Sciatic nerve (tissue), 2 donors: ENCODE measurements at regions not wholly inside any gene's neighbourhood (a gene's known extent, or its start where the extent isn't known, plus 50 kb on each side); places are given as distances from the start of the nearest gene placed in this dataset.
A peak's percentile ranks its signal among the peaks of the same experiment; 100 is the strongest.
"Not testable (repeated sequence)": the region's sequence is repeated elsewhere in the genome, so short reads cannot be mapped to it uniquely, and the experiment has no call there.

Source experiments
- ATAC-seq: fragments of 200-7000 bp; cut with Tn5 transposase; one replicate; pipeline ENCODE4 v1.9.1; 2020; ENCODE audit warnings: mild to moderate bottlenecking, moderate library complexity
- DNase-seq: peaks from one replicate; pipeline ENCODE4 v3.0.0-alpha.2; 2020; ENCODE audit warnings: low spot score
- intact Hi-C: fragments of 100-400 bp; cut with DNase I; formaldehyde crosslinking; loops from one replicate; pipeline ENCODE4 v1.14.2; 2022
- donor health status: DM: no; HTN: no; CAD: no.
- donor health status: DM: no; HTN: no; CAD: no.

- DNase-seq, ATAC-seq, intact Hi-C loops: not testable (repeated sequence)
Observed at GRCh38 chr1:145191272-145191675, 50.7 kb downstream of the PPIAL4D start.

DNA sequence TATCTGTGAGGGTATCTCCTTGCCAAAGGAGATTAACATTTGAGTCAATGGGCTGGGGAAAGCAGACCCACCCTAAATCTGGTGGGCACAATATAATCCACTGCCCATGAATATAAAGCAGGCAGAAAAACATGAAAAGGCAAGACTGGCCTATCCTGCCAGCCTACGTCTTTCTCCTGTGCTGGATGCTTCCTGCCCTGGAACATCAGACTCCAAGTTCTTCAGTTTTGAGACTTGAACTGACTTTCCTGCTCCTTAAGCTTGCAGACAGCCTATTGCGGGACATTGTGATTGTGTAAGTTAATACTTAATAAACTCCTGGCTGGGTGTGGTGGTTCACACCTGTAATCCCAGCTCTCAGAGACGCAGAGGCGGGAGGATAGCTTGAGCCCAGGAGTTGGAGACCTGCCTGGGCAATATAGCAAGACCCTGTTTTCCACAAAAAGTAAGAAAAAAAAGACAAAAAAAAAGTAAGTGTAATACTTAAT is 52.4 kb downstream of the PPIAL4D start:
- intact Hi-C loops, ATAC-seq, DNase-seq: not testable (repeated sequence)

- intact Hi-C loops, ATAC-seq, DNase-seq: not testable (repeated sequence)
Observed at GRCh38 chr1:145188869-145189542, 53.0 kb downstream of the PPIAL4D start.

DNA sequence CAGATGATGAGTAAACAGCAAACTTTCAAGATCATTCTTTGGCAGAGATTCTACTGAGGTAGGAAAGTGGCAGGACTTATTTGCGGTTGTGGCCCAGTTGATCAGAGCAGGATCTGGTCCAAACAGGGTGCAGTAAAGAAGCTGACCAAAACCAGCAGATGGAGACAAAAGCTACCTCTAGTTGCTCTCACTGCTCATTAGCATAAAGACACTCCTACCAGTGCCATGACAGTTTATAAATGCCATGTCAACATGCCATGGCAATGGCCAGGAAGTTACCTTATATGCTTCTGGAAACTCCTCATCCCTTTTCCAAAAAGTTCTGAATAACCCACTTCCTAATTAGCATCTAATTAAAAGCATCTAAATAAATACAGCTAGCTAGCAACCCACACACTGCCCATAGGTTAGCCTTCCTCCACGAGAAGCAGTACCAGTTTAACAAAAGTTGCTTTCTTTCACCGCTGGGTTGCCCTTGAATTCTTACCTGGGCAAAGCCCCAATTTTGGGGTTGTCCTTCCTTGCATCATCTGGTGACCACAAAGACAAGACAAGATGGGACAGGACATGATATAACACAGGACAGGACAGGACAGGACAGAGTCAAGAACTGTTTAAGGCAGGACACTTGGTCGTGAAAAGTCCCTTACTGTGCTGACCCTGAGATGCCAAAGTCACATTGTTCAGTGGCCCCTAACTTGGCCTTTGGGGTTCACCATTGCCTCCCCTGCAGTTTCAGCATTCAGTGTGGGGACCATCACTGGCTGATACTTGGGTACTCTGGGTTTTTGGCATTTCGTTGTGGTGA is 59.2 kb downstream of the PPIAL4D start:
- intact Hi-C loops, ATAC-seq, DNase-seq: not testable (repeated sequence)

DNA sequence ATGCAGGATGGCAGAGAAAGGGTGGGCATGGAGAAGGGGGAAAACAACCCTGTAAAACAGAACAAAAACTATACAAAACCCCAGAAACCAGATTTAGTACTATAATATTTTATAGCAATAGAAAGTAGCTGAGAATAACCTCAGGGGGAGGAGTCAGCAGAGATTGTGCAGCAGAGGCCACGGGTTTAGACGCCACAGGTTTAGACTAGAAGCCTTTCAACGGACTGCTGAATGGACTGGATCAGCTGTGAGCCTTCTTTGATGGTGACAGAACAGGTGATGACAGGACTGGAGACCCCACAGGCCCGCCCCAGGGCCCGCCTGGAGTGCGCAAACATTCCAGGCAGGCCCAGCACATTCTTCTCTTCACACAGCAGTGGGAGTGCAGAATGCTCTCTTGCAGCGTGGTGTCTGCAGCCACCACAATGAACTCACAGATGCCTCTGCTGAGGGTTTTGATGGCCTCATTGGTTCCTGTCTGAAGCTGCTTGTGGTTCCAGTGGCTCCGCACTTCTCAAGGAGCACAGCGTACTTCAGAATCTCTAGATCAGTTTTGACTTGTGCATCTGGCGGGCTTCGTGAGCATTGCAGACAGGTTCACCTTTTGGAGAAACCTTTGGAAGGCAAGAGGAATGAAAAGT is 65.6 kb downstream of the PPIAL4D start:
- intact Hi-C loops, ATAC-seq, DNase-seq: not testable (repeated sequence)

- ATAC-seq, intact Hi-C loops, DNase-seq: not testable (repeated sequence)
Observed at GRCh38 chr1:145174377-145174776, 67.6 kb downstream of the PPIAL4D start.

GRCh38 chr1:145168220-145168848 is 72.6 kb downstream of the FAM72D start:
- intact Hi-C loops, DNase-seq: not testable (repeated sequence)
- peak; percentile 13 for ATAC-seq

GRCh38 chr1:145164360-145164759 is 68.6 kb downstream of the FAM72D start:
- intact Hi-C loops, DNase-seq, ATAC-seq: not testable (repeated sequence)
